ENCODE measurements at regions not wholly inside any gene's neighbourhood (a gene's known extent, or its start where the extent isn't known, plus 50 kb on each side); places are given as distances from the start of the nearest gene placed in this dataset.

DNA sequence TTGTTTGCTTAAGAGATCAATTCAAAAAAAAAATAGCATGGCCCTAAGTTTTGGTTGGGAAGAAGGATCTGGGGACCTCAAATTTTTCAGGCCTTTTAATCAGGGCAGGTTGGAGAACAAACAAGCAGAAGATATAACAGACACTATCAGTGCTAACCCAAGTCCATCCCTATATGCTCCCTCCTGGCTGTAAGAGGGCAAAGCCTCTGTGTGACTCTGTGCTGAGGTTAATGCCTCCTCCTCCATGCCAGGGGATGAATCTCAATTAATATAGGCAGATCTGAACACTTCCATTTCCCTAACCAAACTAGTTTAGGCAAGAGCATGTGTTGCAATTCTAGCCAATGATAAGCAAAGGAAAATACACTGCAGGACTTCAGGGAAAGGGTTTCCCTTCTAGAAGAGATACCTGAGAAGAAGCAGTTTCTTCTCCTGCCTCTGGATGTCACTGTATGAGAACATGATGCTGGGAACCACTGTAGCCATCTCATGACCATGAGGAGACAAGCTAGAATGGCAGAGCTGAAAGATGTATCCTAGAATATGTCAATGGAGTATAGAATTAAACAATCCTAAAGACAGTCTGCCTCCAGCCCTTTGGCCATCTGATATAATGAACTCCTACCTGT lies 76.0 kb downstream of the CHD9NB start:
- no peak for DNase-seq
- peak; percentile 19 to 37 (median 31) for TF ChIP-seq CTCF (IDR thresholded peaks at IDR 0.05)
- no peak for TF ChIP-seq EP300 (IDR thresholded peaks at IDR 0.05; ENCODE audit: low read depth)
- Histone ChIP-seq H3K27ac (no peak overlapping the region), H3K9me3 (no peaks in the 10 kb centered on the region), H3K27me3 (no peaks in the 10 kb centered on the region), H3K4me1 (no peaks in the 10 kb centered on the region), H3K4me3 (no peak overlapping the region), H3K36me3 (no peaks in the 10 kb centered on the region)
- in situ Hi-C loops (cut with MboI; ENCODE audit: low pct_ligation_motif_present in 1 of 4, low pct_unique_long_range_greater_than_20kb in 1 of 4, low sequenced_read_pairs in 3 of 4) = no loop called here
- intact Hi-C loops (cut with DNase I; ENCODE audit: low total_unique reads) = no loop called here

DNA sequence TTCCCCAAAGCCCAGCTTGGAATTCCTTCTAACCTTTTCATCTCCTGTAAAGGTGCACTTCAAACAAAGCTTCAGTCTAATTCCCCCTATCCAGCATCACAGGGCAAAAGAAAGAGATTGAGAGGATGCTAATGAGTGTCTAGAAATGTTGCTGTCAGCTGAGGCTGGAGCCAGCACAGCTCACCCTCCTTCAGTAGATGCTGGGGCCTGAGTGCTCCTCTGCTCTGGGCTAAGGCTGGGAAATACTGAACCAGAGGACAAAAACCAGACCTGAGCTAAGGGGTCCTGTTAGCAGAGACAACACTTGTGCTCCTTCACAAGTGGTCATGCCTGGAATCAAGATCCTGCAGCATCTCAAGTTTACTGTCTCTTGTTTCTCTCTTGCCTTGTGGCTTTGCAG lies 85.0 kb downstream of the CHD9NB start:
- no peaks in the 10 kb centered on the region for H3K4me1 ChIP-seq
- H3K9me3 ChIP-seq = no peaks in the 10 kb centered on the region
- DNase-seq = no peak
- H3K4me3 ChIP-seq = no peak overlapping the region
- TF ChIP-seq POLR2A (IDR thresholded peaks at IDR 0.05) (no peak), POLR2AphosphoS5 (IDR thresholded peaks at IDR 0.05) (no peak), EP300 (IDR thresholded peaks at IDR 0.05; ENCODE audit: low read depth) (no peak), CTCF (IDR thresholded peaks at IDR 0.05) (no peak)
- in situ Hi-C loops (cut with MboI; ENCODE audit: low pct_ligation_motif_present in 1 of 4, low pct_unique_long_range_greater_than_20kb in 1 of 4, low sequenced_read_pairs in 3 of 4) (no loop called here), intact Hi-C loops (cut with DNase I; ENCODE audit: low total_unique reads) (no loop called here)
- no peak overlapping the region for H3K27ac ChIP-seq
- H3K36me3 ChIP-seq = no peaks in the 10 kb centered on the region
- no peaks in the 10 kb centered on the region for H3K27me3 ChIP-seq

DNA sequence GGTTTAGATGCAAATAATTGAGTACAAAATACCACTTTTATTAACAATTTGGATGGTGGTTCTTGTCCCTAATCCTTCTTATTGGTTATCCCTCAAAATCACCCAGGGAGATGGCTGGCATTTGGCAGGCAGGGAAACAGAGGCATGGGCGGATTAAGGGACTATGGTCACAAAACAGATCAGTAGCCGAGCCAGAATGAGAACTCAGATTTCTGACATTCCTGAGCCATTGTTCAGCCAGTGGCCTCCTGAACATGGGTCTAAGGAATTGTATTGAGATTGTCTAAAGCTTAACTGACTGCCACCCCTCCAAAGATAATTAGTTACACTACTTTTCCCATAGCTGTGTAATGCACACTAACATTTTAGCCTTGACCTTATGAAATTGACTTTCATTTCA lies 88.4 kb downstream of the CHD9NB start:
- no peaks in the 10 kb centered on the region for H3K27me3 ChIP-seq
- no peaks in the 10 kb centered on the region for H3K36me3 ChIP-seq
- H3K27ac ChIP-seq = no peak overlapping the region
- H3K4me1 ChIP-seq = no peaks in the 10 kb centered on the region
- in situ Hi-C loops (cut with MboI; ENCODE audit: low pct_ligation_motif_present in 1 of 4, low pct_unique_long_range_greater_than_20kb in 1 of 4, low sequenced_read_pairs in 3 of 4) (no loop called here), intact Hi-C loops (cut with DNase I; ENCODE audit: low total_unique reads) (no loop called here)
- H3K4me3 ChIP-seq = no peak overlapping the region
- TF ChIP-seq POLR2A (IDR thresholded peaks at IDR 0.05) (no peak), POLR2AphosphoS5 (IDR thresholded peaks at IDR 0.05) (no peak), CTCF (IDR thresholded peaks at IDR 0.05) (no peak), EP300 (IDR thresholded peaks at IDR 0.05; ENCODE audit: low read depth) (no peak)
- WGBS, 2 donors (ENCODE audit: low coverage in 1 of 2) = 82% methylated on average over 2 of the region's 2 CpGs
- DNase-seq = no peak
- no peaks in the 10 kb centered on the region for H3K9me3 ChIP-seq

DNA sequence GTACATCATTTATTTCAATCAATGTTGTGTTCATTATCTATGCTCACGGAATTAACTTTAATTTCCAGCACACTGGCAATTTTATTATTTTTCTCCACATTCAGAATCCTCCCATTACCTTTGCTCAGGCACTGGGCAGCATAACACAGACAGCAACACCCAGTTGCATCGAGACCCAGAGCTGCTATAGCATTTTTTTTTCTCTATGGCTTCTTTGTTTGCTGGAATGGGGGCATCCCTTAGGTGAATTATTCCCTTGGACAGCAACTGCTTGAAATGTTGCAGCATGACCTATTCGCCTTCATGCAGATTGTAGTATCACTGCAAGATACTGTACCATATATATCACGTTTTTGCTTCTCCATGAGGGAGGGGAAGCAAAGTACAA lies 88.8 kb downstream of the CHD9NB start:
- H3K27me3 ChIP-seq = no peaks in the 10 kb centered on the region
- no peaks in the 10 kb centered on the region for H3K4me1 ChIP-seq
- H3K36me3 ChIP-seq = no peaks in the 10 kb centered on the region
- no peaks in the 10 kb centered on the region for H3K9me3 ChIP-seq
- no peak overlapping the region for H3K27ac ChIP-seq
- intact Hi-C loops (cut with DNase I; ENCODE audit: low total_unique reads) = no loop called here
- WGBS, 2 donors (ENCODE audit: low coverage in 1 of 2) = 50 to 73% methylated on average over 1 to 4 of the region's 4 CpGs
- no peak for DNase-seq
- in situ Hi-C loops (cut with MboI; ENCODE audit: low pct_ligation_motif_present in 1 of 4, low pct_unique_long_range_greater_than_20kb in 1 of 4, low sequenced_read_pairs in 3 of 4) = no loop called here
- no peak overlapping the region for H3K4me3 ChIP-seq
- TF ChIP-seq CTCF (IDR thresholded peaks at IDR 0.05) (no peak), POLR2AphosphoS5 (IDR thresholded peaks at IDR 0.05) (no peak), EP300 (IDR thresholded peaks at IDR 0.05; ENCODE audit: low read depth) (no peak), POLR2A (IDR thresholded peaks at IDR 0.05) (no peak)

Measured in transverse colon (tissue), 4 donors.